Astrocyte of the cerebellum (primary cell): ENCODE measurements at regions not wholly inside any gene's neighbourhood (a gene's known extent, or its start where the extent isn't known, plus 50 kb on each side); places are given as distances from the start of the nearest gene placed in this dataset.

Source experiments
- DNase-seq: peaks from one replicate; pipeline ENCODE4 v3.0.0-alpha.2; 2011; ENCODE audit warnings: low read depth
- H3K4me3 ChIP-seq: 2 replicates; pipeline ENCODE4 v1.5.1; 2011; ENCODE audit warnings: mild to moderate bottlenecking, low read depth, low read length, moderate library complexity
- in situ Hi-C: cut with HindIII; loops from 2 replicates; pipeline ENCODE4 v1.10.0; 2017; ENCODE audit warnings: low sequenced_read_pairs
- TF ChIP-seq, protein P1 (sequence below): IDR thresholded peaks from 2 replicates; pipeline ENCODE4 v1.5.1; 2012; ENCODE audit warnings: low read length, low read depth, moderate library complexity, mild to moderate bottlenecking; ENCODE audit errors: missing control alignments

DNA sequence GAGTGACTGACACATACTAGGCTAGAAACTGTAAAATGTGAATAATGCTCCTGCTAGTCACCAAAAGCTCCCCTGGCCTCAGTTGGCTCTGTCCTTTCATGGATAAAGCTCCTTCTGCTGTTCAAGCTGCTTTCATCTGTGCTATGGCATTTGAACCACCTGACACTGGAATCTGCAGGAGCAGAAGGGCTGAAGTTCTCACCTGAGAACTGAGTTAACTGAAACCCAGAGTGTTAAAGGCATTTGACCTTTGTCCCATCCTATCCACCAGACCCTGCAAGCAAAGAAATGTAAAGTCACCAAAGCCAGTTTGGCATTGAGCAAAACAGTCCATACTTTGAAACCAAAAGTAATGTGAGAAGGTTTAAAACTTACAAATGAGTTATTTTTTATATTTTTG, 77.7 kb downstream of the BMP2 start:
- in situ Hi-C loops, result no loop called here
- TF ChIP-seq, protein P1, sequence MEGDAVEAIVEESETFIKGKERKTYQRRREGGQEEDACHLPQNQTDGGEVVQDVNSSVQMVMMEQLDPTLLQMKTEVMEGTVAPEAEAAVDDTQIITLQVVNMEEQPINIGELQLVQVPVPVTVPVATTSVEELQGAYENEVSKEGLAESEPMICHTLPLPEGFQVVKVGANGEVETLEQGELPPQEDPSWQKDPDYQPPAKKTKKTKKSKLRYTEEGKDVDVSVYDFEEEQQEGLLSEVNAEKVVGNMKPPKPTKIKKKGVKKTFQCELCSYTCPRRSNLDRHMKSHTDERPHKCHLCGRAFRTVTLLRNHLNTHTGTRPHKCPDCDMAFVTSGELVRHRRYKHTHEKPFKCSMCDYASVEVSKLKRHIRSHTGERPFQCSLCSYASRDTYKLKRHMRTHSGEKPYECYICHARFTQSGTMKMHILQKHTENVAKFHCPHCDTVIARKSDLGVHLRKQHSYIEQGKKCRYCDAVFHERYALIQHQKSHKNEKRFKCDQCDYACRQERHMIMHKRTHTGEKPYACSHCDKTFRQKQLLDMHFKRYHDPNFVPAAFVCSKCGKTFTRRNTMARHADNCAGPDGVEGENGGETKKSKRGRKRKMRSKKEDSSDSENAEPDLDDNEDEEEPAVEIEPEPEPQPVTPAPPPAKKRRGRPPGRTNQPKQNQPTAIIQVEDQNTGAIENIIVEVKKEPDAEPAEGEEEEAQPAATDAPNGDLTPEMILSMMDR, result no peak
- no peak overlapping the region for H3K4me3 ChIP-seq
- no peak for DNase-seq

DNA sequence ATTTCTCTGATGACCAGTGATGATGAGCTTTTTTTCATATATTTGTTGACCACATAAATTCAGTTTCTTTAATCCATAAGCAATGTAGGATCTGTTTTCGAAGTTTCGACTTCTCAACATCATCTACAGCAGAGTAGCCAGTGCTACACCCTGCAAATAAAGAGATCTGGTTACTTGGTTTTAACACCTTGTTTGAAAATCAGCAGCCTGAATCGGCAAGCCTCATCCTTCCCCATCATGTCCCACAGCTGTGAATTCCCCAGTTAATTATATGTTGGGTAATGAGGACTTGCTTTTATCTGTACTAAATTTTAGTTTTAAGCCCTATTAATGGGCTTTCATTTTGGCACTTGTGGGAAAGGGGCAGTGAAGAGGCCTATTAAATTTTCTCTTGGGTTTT, 80.6 kb downstream of the BMP2 start:
- in situ Hi-C loops, result no loop called here
- DNase-seq, result no peak
- TF ChIP-seq, protein P1, result no peak
- H3K4me3 ChIP-seq, result no peak overlapping the region

DNA sequence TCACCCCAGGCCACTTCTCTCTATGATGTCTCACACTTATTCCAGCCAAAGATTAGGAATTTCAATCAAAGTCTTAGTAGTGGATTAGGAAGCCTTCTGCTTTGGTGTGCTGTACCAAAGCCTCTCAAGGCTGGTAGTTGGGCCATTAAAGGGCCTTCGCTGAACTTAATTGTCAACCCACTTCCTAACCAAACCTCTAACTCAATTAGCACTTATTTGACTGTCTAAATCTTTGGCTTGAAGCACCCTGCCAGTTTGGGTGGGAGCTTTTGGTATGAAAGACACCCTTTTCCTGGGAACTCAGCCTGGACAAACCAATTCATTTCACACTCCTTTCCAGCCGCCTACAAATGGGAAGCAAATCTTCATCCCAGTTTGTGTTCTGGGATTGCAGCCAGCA, 81.5 kb downstream of the BMP2 start:
- H3K4me3 ChIP-seq, result no peak overlapping the region
- in situ Hi-C loops, result no loop called here
- no peak for DNase-seq
- TF ChIP-seq, protein P1, result no peak

DNA sequence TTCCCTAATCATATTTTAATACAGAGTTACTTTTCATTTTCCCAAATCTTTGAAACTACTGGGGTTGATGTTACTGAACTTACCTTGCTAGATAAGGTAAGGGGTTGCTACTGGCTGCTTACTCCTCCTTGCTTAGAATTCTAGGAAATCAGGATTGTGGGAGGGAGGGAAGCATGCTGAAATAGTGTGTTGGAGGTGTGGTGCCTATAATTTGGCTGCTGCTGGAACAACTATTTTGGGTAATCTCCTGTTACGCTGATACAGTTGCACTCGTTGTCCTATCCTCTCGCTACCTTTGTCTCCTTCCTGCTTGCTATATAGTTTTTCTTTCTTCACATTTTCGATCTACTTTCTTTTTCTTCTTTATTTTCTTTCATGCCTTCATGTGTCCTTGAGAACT, 83.7 kb downstream of the BMP2 start:
- TF ChIP-seq, protein P1, result no peak
- H3K4me3 ChIP-seq, result no peak overlapping the region
- in situ Hi-C loops, result no loop called here
- no peak for DNase-seq

DNA sequence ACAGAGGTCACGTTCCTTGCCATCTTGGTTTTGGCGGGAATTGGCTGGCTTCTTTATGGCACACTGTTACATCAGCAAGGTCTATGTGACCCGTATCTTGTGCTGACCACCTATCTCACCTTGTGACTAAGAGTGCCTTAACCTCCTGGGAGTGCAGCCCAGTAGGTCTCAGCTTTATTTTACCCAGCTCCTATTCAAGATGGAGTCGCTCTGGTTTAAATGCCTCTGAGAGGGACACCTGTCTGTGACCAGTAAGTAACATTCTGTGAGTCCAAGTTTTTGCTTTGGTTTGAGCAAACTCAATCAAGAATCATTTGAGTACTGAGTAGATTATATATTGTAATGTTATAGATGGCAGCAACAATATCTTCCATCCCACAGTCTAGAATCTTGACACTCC, 85.0 kb downstream of the BMP2 start:
- TF ChIP-seq, protein P1, result no peak
- in situ Hi-C loops, result no loop called here
- no peak for DNase-seq

DNA sequence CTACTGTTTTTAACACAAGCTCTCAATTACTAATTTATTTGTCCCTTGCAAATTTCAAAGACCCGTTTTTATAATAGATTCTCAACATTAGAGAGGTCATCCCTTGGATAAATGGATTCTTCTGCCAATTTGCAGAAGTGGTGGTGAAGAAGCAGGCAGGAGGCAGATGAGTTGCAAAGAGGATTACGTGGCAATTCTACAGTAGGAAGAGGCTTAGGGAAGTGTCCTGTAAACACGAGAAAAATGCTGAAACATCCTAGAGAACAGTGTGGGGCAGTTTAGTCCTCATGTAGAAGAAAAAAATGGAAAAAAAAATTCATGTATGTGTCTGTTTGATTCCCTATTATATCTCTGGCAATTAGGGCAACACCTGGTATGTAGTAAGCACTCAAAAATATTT, 87.6 kb downstream of the BMP2 start:
- no peak overlapping the region for H3K4me3 ChIP-seq
- in situ Hi-C loops, result no loop called here
- TF ChIP-seq, protein P1, result no peak
- DNase-seq, result no peak

More for the DNA sequence above, 85.0 kb downstream of the BMP2 start:
- H3K4me3 ChIP-seq, result no peak overlapping the region

DNA sequence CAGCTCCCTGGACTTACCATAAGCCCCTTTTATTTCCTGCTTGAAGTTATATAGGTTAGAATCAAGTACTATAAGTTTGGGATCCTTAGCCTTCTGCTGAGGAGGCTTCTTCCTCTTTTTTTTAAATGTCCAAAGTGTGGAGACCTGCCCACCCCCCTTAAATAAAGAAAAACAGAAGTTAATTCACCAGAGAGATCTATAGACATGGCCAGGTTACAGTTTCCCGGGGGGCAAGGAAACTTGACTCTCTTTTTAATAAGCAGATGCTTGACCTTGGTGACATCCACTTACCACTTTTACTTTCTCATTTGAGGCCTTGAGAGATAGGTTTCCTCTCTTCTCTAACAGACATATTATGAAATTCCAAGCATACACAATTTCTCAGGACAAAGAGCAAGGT, 88.3 kb downstream of the BMP2 start:
- TF ChIP-seq, protein P1, result no peak
- DNase-seq, result no peak
- in situ Hi-C loops, result no loop called here
- no peak overlapping the region for H3K4me3 ChIP-seq
